Stomach (tissue), 8 donors: ENCODE measurements at regions not wholly inside any gene's neighbourhood (a gene's known extent, or its start where the extent isn't known, plus 50 kb on each side); places are given as distances from the start of the nearest gene placed in this dataset.
"Not testable (repeated sequence)": the region's sequence is repeated elsewhere in the genome, so short reads cannot be mapped to it uniquely, and the experiment has no call there.

Source experiments
- DNase-seq, 2 donors: peaks; one replicate each; pipeline versions ENCODE4 v3.0.0 to v3.0.0-alpha.2; 2013 to 2019
- H3K27ac ChIP-seq, 5 donors: fragments of 200-600 bp in 4 of 5; sonication (generic) in 4 of 5; one replicate each; pipeline ENCODE4 v1.5.1; 2013 to 2019; ENCODE audit warnings: mild to moderate bottlenecking in 1 of 5, moderate library complexity in 1 of 5
- H3K27me3 ChIP-seq, 3 donors: fragments of 200-600 bp; sonication (generic); one replicate each; pipeline ENCODE4 v1.5.1; 2017 to 2019; ENCODE audit warnings: mixed run types in 1 of 3
- H3K36me3 ChIP-seq, 4 donors: fragments of 200-600 bp; sonication (generic); 1 replicate in 3 of 4; 2 replicates in 1 of 4; pipeline ENCODE4 v1.5.1; 2016 to 2019
- H3K4me1 ChIP-seq, 4 donors: fragments of 200-600 bp; sonication (generic); one replicate each; pipeline ENCODE4 v1.5.1; 2016 to 2019
- H3K4me3 ChIP-seq, 4 donors: fragments of 200-600 bp; sonication (generic) in 3 of 4; one replicate each; pipeline ENCODE4 v1.5.1; 2016 to 2019; ENCODE audit warnings: mild to moderate bottlenecking in 1 of 4
- H3K9me3 ChIP-seq, 4 donors: fragments of 200-600 bp; sonication (generic); one replicate each; pipeline ENCODE4 v1.5.1; 2016 to 2019
- EP300 ChIP-seq: sonication (generic); formaldehyde crosslinking; IDR thresholded peaks from one replicate; pipeline ENCODE4 v1.6.1; 2017; ENCODE audit warnings: antibody characterized with exemption
- POLR2A ChIP-seq, 4 donors: fragments of 450-650 bp; IDR thresholded peaks; one replicate each; pipeline ENCODE4 v1.6.1; 2016; ENCODE audit warnings: antibody characterized with exemption in 4 of 4, control low read depth in 2 of 4, mild to moderate bottlenecking in 1 of 4, moderate library complexity in 1 of 4
- POLR2AphosphoS5 ChIP-seq, 3 donors: sonication (generic); formaldehyde crosslinking; IDR thresholded peaks; one replicate each; pipeline ENCODE4 v1.6.1; 2016; ENCODE audit warnings: antibody characterized with exemption in 3 of 3
- WGBS, 5 donors: extraction: QIAGEN DNeasy Blood & Tissue Kit in 3 of 5; methylation state at CpG; one replicate each; pipeline versions ENCODE4 v1.1.5 to v1.1.7; 2013 to 2018; 5-methylcytosine and 5-hydroxymethylcytosine counted together
- intact Hi-C: fragments of 100-400 bp; cut with DNase I; formaldehyde crosslinking; loops from one replicate; pipeline ENCODE4 v1.15.1; 2023; ENCODE audit warnings: low total_unique reads
- TF ChIP-seq, protein P1 (sequence below), 7 experiments: fragments of 450-650 bp in 4 of 7; fragments of 200-600 bp in 3 of 7; sonication (generic) in 3 of 7; IDR thresholded peaks; one replicate each; pipeline ENCODE4 v1.5.1; 2016 to 2019; ENCODE audit warnings: antibody characterized with exemption in 7 of 7, control low read depth in 2 of 7, mild to moderate bottlenecking in 1 of 7
- donor health status: healthy with polysubstance abuse.
- donor health status: Bipolar disorder and iron deficiency.
- donor health status: healthy.

DNA sequence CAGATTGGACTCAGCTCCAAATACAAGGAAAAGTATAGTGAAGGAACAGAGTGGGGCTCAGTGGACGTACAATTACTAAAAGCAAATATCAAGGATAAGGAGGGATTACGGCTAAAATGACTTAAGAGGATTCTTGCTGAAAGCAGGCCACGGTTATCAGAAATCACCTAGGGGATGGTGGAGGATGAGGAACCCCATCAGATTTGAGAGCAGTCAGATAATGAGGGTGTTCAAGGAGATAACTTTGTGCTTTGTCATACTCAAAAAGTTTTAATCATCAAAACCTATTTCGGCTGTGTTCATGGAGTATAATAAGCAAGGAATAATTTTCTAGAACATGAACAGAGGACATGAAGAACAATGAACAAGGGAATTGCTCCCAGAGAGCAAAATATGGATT lies 275.8 kb downstream of the SEMA3D start:
- intact Hi-C loops = no loop called here
- no peak for DNase-seq
- Histone ChIP-seq H3K27ac (no peak overlapping the region), H3K9me3 (no peaks in the 10 kb centered on the region), H3K4me1 (peaks cover 0 to 7% (median 0%) of the 10 kb centered on the region in 4 donors), H3K27me3 (no peaks in the 10 kb centered on the region), H3K4me3 (no peak overlapping the region), H3K36me3 (no peaks in the 10 kb centered on the region)
- WGBS, 5 donors = 86 to 91% (median 90%) methylated on average over 4 of the region's 4 CpGs
- TF ChIP-seq EP300 (no peak), POLR2AphosphoS5 (IDR thresholded peaks at IDR 0.05) (no peak), POLR2A (IDR thresholded peaks at IDR 0.05) (no peak)
- TF ChIP-seq, protein P1, sequence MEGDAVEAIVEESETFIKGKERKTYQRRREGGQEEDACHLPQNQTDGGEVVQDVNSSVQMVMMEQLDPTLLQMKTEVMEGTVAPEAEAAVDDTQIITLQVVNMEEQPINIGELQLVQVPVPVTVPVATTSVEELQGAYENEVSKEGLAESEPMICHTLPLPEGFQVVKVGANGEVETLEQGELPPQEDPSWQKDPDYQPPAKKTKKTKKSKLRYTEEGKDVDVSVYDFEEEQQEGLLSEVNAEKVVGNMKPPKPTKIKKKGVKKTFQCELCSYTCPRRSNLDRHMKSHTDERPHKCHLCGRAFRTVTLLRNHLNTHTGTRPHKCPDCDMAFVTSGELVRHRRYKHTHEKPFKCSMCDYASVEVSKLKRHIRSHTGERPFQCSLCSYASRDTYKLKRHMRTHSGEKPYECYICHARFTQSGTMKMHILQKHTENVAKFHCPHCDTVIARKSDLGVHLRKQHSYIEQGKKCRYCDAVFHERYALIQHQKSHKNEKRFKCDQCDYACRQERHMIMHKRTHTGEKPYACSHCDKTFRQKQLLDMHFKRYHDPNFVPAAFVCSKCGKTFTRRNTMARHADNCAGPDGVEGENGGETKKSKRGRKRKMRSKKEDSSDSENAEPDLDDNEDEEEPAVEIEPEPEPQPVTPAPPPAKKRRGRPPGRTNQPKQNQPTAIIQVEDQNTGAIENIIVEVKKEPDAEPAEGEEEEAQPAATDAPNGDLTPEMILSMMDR (IDR thresholded peaks at IDR 0.05) = no peak

GRCh38 chr7:84910322-84910721 lies 276.5 kb downstream of the SEMA3D start:
- H3K27me3 ChIP-seq, H3K27ac ChIP-seq, H3K4me3 ChIP-seq, intact Hi-C loops, DNase-seq, H3K9me3 ChIP-seq, H3K4me1 ChIP-seq, H3K36me3 ChIP-seq: not testable (repeated sequence)
- WGBS, 5 donors = 86 to 94% (median 90%) methylated on average over 5 of the region's 5 CpGs

DNA sequence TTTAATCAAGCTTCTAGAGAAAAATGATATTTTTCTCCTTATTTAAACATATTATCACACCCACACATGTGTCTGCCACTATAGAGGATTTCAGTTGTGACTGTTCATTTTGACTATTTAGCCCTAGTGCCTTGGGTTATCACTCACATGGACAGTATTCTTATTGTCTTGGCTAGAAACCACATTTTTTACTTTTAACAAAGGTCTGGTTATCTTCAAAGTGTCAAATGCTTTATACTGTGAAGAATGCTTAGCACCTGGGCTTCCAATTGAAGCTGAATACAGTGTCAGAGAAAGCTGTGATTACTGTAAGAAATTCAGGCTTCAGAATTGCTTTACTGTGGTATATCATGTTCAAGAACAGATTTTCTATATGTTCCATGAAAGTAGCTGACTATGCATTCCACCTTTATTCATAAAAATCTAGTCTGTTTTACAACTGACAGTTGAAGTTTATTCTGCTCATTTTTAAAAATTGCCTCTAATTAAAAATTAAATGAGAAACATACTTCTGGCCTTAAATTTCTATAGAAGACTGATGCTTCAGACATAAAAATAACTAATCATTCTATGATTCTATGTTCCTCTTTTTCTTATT lies 278.6 kb downstream of the SEMA3D start:
- H3K4me3 ChIP-seq = no peak overlapping the region
- peaks cover 0 to 7% (median 0%) of the 10 kb centered on the region in 4 donors for H3K4me1 ChIP-seq
- DNase-seq = peak in 1 of 2 donors; percentile 16
- H3K36me3 ChIP-seq = no peaks in the 10 kb centered on the region
- no peaks in the 10 kb centered on the region for H3K27me3 ChIP-seq
- H3K9me3 ChIP-seq = no peaks in the 10 kb centered on the region
- no peak for TF ChIP-seq POLR2AphosphoS5 (IDR thresholded peaks at IDR 0.05)
- no peak overlapping the region for H3K27ac ChIP-seq
- intact Hi-C loops = no loop called here

DNA sequence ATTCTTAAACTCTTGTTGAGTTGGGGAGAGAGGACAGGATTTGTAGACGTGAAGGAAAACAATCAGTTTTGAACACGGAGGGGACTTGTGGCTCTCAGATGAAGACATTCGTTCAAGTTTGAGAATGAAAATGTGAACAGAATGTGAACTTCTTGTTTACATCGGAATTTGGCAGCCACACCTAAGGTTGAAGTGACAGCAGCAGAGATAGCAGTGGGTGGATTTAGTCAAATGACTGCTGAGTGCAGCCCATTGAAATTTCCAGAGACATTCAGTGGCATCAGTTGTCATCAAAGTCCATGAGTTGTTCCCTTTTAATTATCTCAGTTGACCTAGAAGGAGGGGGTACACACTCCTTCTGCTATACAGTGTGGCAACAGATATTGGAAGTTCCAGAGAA lies 280.0 kb downstream of the SEMA3D start:
- H3K9me3 ChIP-seq = no peaks in the 10 kb centered on the region
- TF ChIP-seq EP300 (no peak), POLR2A (IDR thresholded peaks at IDR 0.05) (no peak), POLR2AphosphoS5 (IDR thresholded peaks at IDR 0.05) (no peak)
- TF ChIP-seq, protein P1 (IDR thresholded peaks at IDR 0.05) = no peak
- intact Hi-C loops = no loop called here
- no peak overlapping the region for H3K4me3 ChIP-seq
- DNase-seq = no peak
- no peaks in the 10 kb centered on the region for H3K27me3 ChIP-seq
- peaks cover 0 to 7% (median 0%) of the 10 kb centered on the region in 4 donors for H3K4me1 ChIP-seq
- no peaks in the 10 kb centered on the region for H3K36me3 ChIP-seq
- 87 to 90% (median 88%) methylated on average over 4 of the region's 4 CpGs for WGBS, 5 donors
- H3K27ac ChIP-seq = no peak overlapping the region

DNA sequence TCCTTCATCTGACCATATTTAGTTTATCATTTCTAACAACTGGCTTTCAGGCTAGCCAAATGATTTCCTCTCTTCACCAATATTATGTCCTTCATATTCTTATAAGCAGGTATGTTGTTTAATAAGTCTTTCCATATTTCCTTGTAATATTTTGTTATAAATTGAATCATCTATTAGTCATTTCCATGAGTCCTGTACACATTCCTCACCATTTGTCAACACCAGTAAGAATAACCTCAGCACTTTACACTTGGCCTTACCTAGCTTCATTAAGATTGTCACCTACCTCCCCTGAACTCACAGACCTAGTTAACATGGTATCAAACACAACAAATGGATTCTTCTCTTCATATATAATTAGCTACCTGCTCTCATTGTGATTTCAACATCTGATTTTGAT lies 282.3 kb downstream of the SEMA3D start:
- Histone ChIP-seq H3K4me3 (no peak overlapping the region), H3K27ac (no peak overlapping the region), H3K9me3 (no peaks in the 10 kb centered on the region), H3K27me3 (no peaks in the 10 kb centered on the region), H3K4me1 (peaks cover 0 to 7% (median 0%) of the 10 kb centered on the region in 4 donors), H3K36me3 (no peaks in the 10 kb centered on the region)
- TF ChIP-seq POLR2A (IDR thresholded peaks at IDR 0.05) = no peak
- no peak for TF ChIP-seq POLR2AphosphoS5 (IDR thresholded peaks at IDR 0.05)
- TF ChIP-seq, protein P1 (IDR thresholded peaks at IDR 0.05) = no peak
- TF ChIP-seq EP300 = no peak
- DNase-seq = no peak
- intact Hi-C loops = no loop called here
